Smooth muscle cell (in vitro differentiated cells): ENCODE measurements at regions not wholly inside any gene's neighbourhood (a gene's known extent, or its start where the extent isn't known, plus 50 kb on each side); places are given as distances from the start of the nearest gene placed in this dataset.

Experiments
- DNase-seq: peaks from one replicate; lab custom pipeline; 2025; ENCODE audit not compliant: unreplicated experiment; lab: John Stamatoyannopoulos, UW
- H2AFZ ChIP-seq: fragments of 200-600 bp; sonication (generic); 2 replicates; pipeline ENCODE4 v1.6.0; 2016; ENCODE audit warnings: antibody characterized with exemption, low read depth, mild to moderate bottlenecking
- H3F3A ChIP-seq: fragments of 200-600 bp; sonication (generic); 2 replicates; pipeline ENCODE4 v1.6.0; 2017; ENCODE audit warnings: antibody characterized with exemption, low read depth
- H3K27ac ChIP-seq: fragments of 200-600 bp; sonication (generic); 2 replicates; pipeline ENCODE4 v1.5.1; 2016; ENCODE audit warnings: low read depth, mild to moderate bottlenecking
- H3K27me3 ChIP-seq: fragments of 200-600 bp; sonication (generic); 2 replicates; pipeline ENCODE4 v1.6.1; 2016; ENCODE audit warnings: low read depth, mild to moderate bottlenecking
- H3K36me3 ChIP-seq: fragments of 200-600 bp; sonication (generic); 2 replicates; pipeline ENCODE4 v1.5.1; 2016; ENCODE audit warnings: low read depth
- H3K4me1 ChIP-seq: fragments of 200-600 bp; sonication (generic); 2 replicates; pipeline ENCODE4 v1.5.1; 2016; ENCODE audit warnings: low read depth
- H3K4me2 ChIP-seq: fragments of 200-600 bp; sonication (generic); 2 replicates; pipeline ENCODE4 v1.6.0; 2016; ENCODE audit warnings: mild to moderate bottlenecking
- H3K4me3 ChIP-seq: fragments of 200-600 bp; sonication (generic); 2 replicates; pipeline ENCODE4 v1.5.1; 2016; ENCODE audit warnings: mild to moderate bottlenecking
- H3K79me2 ChIP-seq: fragments of 200-600 bp; sonication (generic); 2 replicates; pipeline ENCODE4 v1.6.0; 2016; ENCODE audit warnings: low read depth, mild to moderate bottlenecking
- H3K9ac ChIP-seq: fragments of 200-600 bp; sonication (generic); 2 replicates; pipeline ENCODE4 v1.6.0; 2016; ENCODE audit warnings: low read depth
- H3K9me3 ChIP-seq: fragments of 200-600 bp; sonication (generic); replicated peaks from 2 replicates; pipeline ENCODE4 v1.5.1; 2016; ENCODE audit warnings: low read depth
- H4K20me1 ChIP-seq: fragments of 200-600 bp; sonication (generic); 2 replicates; pipeline ENCODE4 v1.6.0; 2016; ENCODE audit warnings: low read depth
- CTCF ChIP-seq: fragments of 200-600 bp; sonication (generic); IDR thresholded peaks from 2 replicates; pipeline ENCODE4 v1.5.1; 2017; ENCODE audit warnings: borderline replicate concordance, mild to moderate bottlenecking, antibody characterized with exemption; ENCODE audit not compliant: insufficient read depth, poor library complexity, severe bottlenecking
- WGBS: methylation state at CpG from one replicate; pipeline ENCODE4 v1.1.7; 2016; ENCODE audit warnings: low lambda C conversion rate; 5-methylcytosine and 5-hydroxymethylcytosine counted together

DNA sequence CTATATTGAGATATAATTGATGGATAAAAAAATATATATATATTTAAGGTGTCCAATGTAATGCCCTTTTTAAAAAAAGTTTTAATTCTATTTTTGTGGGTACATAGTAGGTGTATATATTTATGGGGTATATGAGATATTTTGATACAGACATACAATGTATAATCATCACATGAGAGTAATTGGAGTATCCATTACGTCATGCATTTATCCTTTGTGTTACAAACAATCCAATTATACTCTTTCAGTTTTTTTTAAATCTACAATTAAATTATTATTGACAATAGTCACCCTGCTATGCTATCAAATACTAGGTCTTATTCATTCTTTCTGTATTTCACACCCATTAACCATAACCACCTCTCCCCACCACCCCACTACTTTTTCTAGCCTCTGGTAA lies 66.3 kb upstream of the DIPK2B start:
- H2AFZ ChIP-seq: no peak overlapping the region
- H3K36me3 ChIP-seq: no peaks in the 10 kb centered on the region
- no peak overlapping the region for H3K9ac ChIP-seq
- DNase-seq: no peak
- H3K4me1 ChIP-seq: no peaks in the 10 kb centered on the region
- H4K20me1 ChIP-seq: no peaks in the 10 kb centered on the region
- no peak overlapping the region for H3K27ac ChIP-seq
- no peaks in the 10 kb centered on the region for H3F3A ChIP-seq
- H3K4me3 ChIP-seq: no peak overlapping the region
- no peak for TF ChIP-seq CTCF
- 65% methylated on average over 1 of the region's 1 CpG for WGBS
- H3K79me2 ChIP-seq: no peaks in the 10 kb centered on the region
- H3K4me2 ChIP-seq: no peak overlapping the region
- H3K9me3 ChIP-seq: no peaks in the 10 kb centered on the region
- H3K27me3 ChIP-seq: no peaks in the 10 kb centered on the region

DNA sequence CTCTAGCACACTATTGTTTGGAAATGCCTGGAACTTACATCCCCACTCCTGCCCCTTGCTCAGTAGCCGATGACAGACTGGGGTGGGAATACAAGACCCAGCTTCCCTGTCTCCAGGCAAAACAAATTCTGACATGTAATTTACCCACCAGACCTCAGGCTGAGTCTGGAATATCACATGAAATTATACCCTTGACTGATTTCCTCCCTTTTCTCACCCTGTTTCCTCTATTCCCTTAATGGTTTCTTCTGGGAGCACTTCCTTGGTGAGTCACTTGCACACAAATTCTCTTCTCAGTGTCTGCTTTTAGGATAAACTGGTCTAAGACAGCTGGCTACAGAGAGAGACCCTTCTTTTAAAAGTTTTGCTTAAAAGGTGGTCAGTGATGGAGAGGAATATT lies 65.8 kb upstream of the DIPK2B start:
- no peaks in the 10 kb centered on the region for H3K27me3 ChIP-seq
- no peak overlapping the region for H3K4me2 ChIP-seq
- no peaks in the 10 kb centered on the region for H3K79me2 ChIP-seq
- WGBS: 77% methylated on average over 1 of the region's 1 CpG
- no peak for TF ChIP-seq CTCF
- H3K4me3 ChIP-seq: no peak overlapping the region
- H3K36me3 ChIP-seq: no peaks in the 10 kb centered on the region
- no peak overlapping the region for H3K9ac ChIP-seq
- no peak for DNase-seq
- no peaks in the 10 kb centered on the region for H3K9me3 ChIP-seq
- H3K27ac ChIP-seq: no peak overlapping the region
- H3K4me1 ChIP-seq: no peaks in the 10 kb centered on the region
- no peak overlapping the region for H2AFZ ChIP-seq
- no peaks in the 10 kb centered on the region for H4K20me1 ChIP-seq
- H3F3A ChIP-seq: no peaks in the 10 kb centered on the region

- Histone ChIP-seq H3K4me2 (no peak overlapping the region), H4K20me1 (no peaks in the 10 kb centered on the region), H2AFZ (no peak overlapping the region), H3K9me3 (no peaks in the 10 kb centered on the region), H3K36me3 (no peaks in the 10 kb centered on the region), H3K27ac (no peak overlapping the region), H3K27me3 (no peaks in the 10 kb centered on the region), H3K4me1 (no peaks in the 10 kb centered on the region), H3F3A (no peaks in the 10 kb centered on the region), H3K9ac (no peak overlapping the region), H3K79me2 (no peaks in the 10 kb centered on the region), H3K4me3 (no peak overlapping the region)
- 84% methylated on average over 7 of the region's 7 CpGs for WGBS
- TF ChIP-seq CTCF: no peak
- no peak for DNase-seq
Measured at GRCh38 chrX:45264865-45265264, 64.2 kb upstream of the DIPK2B start.

- Histone ChIP-seq H3K27me3 (no peaks in the 10 kb centered on the region), H4K20me1 (no peaks in the 10 kb centered on the region), H3F3A (no peaks in the 10 kb centered on the region), H3K36me3 (no peaks in the 10 kb centered on the region), H3K4me2 (no peak overlapping the region), H3K4me3 (no peak overlapping the region), H3K79me2 (no peaks in the 10 kb centered on the region), H3K4me1 (no peaks in the 10 kb centered on the region), H2AFZ (no peak overlapping the region), H3K9me3 (no peaks in the 10 kb centered on the region), H3K9ac (no peak overlapping the region), H3K27ac (no peak overlapping the region)
- TF ChIP-seq CTCF: no peak
- no peak for DNase-seq
- WGBS: 76% methylated on average over 1 of the region's 1 CpG
Measured at GRCh38 chrX:45261471-45261870, 60.8 kb upstream of the DIPK2B start.
